ENCODE measurements at regions not wholly inside any gene's neighbourhood (a gene's known extent, or its start where the extent isn't known, plus 50 kb on each side); places are given as distances from the start of the nearest gene placed in this dataset.
"Not testable (repeated sequence)": the region's sequence is repeated elsewhere in the genome, so short reads cannot be mapped to it uniquely, and the experiment has no call there.

- not testable (repeated sequence) for H3K27me3 Mint-ChIP-seq (ENCODE audit: low read depth)
Measured at GRCh38 chr14:19346636-19347035, 87.5 kb downstream of the POTEG start.

DNA sequence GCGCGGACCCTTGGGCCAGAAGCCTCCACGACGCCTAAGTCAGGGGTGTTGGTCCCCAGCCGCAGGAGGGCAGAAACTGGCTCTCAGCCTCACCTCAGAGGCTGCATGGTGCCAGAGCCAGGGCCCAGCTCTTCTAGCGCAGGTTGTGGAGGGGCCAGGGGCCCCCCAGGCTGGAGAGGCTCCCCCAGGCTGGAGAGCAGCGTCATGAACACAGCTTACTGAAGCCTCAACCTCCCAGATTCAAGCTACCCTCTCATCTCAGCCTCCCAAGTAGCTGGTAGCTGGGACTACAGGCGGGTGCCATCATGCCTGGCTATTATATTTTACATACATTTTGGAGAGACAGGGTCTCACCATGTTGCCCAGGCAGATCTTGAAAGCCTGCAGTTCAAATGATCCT is 87.0 kb downstream of the POTEG start:
- not testable (repeated sequence) for DNase-seq (ENCODE audit: low spot score); H3K9me3 Mint-ChIP-seq; H3K4me1 Mint-ChIP-seq (ENCODE audit: low read depth); H3K27me3 Mint-ChIP-seq (ENCODE audit: low read depth); H3K27ac Mint-ChIP-seq; H3K4me3 Mint-ChIP-seq; H3K36me3 Mint-ChIP-seq (ENCODE audit: low read depth)

More at GRCh38 chr14:19346636-19347035, 87.5 kb downstream of the POTEG start:
- H3K4me3 Mint-ChIP-seq; H3K36me3 Mint-ChIP-seq (ENCODE audit: low read depth); H3K27ac Mint-ChIP-seq; H3K4me1 Mint-ChIP-seq (ENCODE audit: low read depth); H3K9me3 Mint-ChIP-seq; DNase-seq (ENCODE audit: low spot score): not testable (repeated sequence)

All from T-helper 2 cell treated with Interferon-gamma antibody and Interleukin-4, amounts not matched to agents 5 μg/mL and 100 μg/mL, for 36 hours (primary cell).